Liver (tissue), 8 donors: ENCODE measurements at regions not wholly inside any gene's neighbourhood (a gene's known extent, or its start where the extent isn't known, plus 50 kb on each side); places are given as distances from the start of the nearest gene placed in this dataset.

ENCODE experiments used
- DNase-seq: peaks from one replicate; pipeline ENCODE4 v3.0.0-alpha.2; 2017; ENCODE audit warnings: low spot score
- H3K27ac ChIP-seq, 2 donors: one replicate each; pipeline ENCODE4 v1.7.0; 2013; ENCODE audit warnings: inconsistent platforms in 2 of 2, low read length in 2 of 2, control low read depth in 1 of 2, low read depth in 1 of 2, mild to moderate bottlenecking in 1 of 2
- H3K27me3 ChIP-seq, 4 donors: one replicate each; pipeline versions ENCODE4 v1.6.1 to v1.7.0; 2013; ENCODE audit warnings: low read length in 3 of 4, inconsistent platforms in 1 of 4, mild to moderate bottlenecking in 1 of 4, moderate library complexity in 1 of 4; ENCODE audit not compliant: control insufficient read depth in 4 of 4, insufficient read depth in 4 of 4
- H3K36me3 ChIP-seq, 4 donors: one replicate each; pipeline versions ENCODE4 v1.6.1 to v1.7.0; 2013; ENCODE audit warnings: low read length in 3 of 4, mild to moderate bottlenecking in 3 of 4, low read depth in 1 of 4, moderate library complexity in 1 of 4; ENCODE audit not compliant: control insufficient read depth in 4 of 4, insufficient read depth in 3 of 4
- H3K4me1 ChIP-seq, 4 donors: one replicate each; pipeline versions ENCODE4 v1.6.1 to v1.7.0; 2013; ENCODE audit warnings: low read length in 3 of 4, mild to moderate bottlenecking in 3 of 4, moderate library complexity in 1 of 4; ENCODE audit not compliant: control insufficient read depth in 4 of 4, insufficient read depth in 4 of 4
- H3K4me3 ChIP-seq, 3 donors: one replicate each; pipeline versions ENCODE4 v1.6.1 to v1.7.0; 2013; ENCODE audit warnings: low read length in 3 of 3, control low read depth in 1 of 3, low read depth in 1 of 3, mild to moderate bottlenecking in 1 of 3
- H3K9ac ChIP-seq, 2 donors: one replicate each; pipeline ENCODE4 v1.7.0; 2013; ENCODE audit warnings: low read length in 2 of 2, mild to moderate bottlenecking in 2 of 2, moderate library complexity in 2 of 2, control low read depth in 1 of 2, low read depth in 1 of 2
- H3K9me3 ChIP-seq, 4 donors: one replicate each; pipeline versions ENCODE4 v1.6.1 to v1.7.0; 2013; ENCODE audit warnings: low read length in 3 of 4; ENCODE audit not compliant: control insufficient read depth in 4 of 4
- EGR1 ChIP-seq, 2 donors: IDR thresholded peaks; 2 replicates each; pipeline ENCODE4 v1.6.1; 2016 to 2018; ENCODE audit warnings: antibody characterized with exemption in 2 of 2, low read depth in 2 of 2
- FOXA1 ChIP-seq: IDR thresholded peaks from 2 replicates; pipeline ENCODE4 v1.6.1; 2016; ENCODE audit warnings: antibody characterized with exemption
- FOXA2 ChIP-seq: IDR thresholded peaks from 2 replicates; pipeline ENCODE4 v1.6.1; 2016; ENCODE audit warnings: antibody characterized with exemption
- GABPA ChIP-seq, 2 donors: IDR thresholded peaks in 1 of 2; conservative IDR thresholded peaks in 1 of 2; 2 replicates each; pipeline ENCODE4 v1.6.1; 2016; ENCODE audit warnings: antibody characterized with exemption in 2 of 2, mild to moderate bottlenecking in 1 of 2, moderate library complexity in 1 of 2
- HNF4A ChIP-seq, 2 donors: conservative IDR thresholded peaks; 2 replicates each; pipeline ENCODE4 v1.6.1; 2016; ENCODE audit warnings: antibody characterized with exemption in 2 of 2, mild to moderate bottlenecking in 2 of 2
- HNF4G ChIP-seq: IDR thresholded peaks from 2 replicates; pipeline ENCODE4 v1.6.1; 2016; ENCODE audit warnings: antibody characterized with exemption
- JUND ChIP-seq, 2 donors: IDR thresholded peaks; 2 replicates each; pipeline ENCODE4 v1.6.1; 2016; ENCODE audit warnings: antibody characterized with exemption in 2 of 2
- NR2F2 ChIP-seq: IDR thresholded peaks from 2 replicates; pipeline ENCODE4 v1.6.1; 2016; ENCODE audit warnings: antibody characterized with exemption
- RAD21 ChIP-seq, 2 donors: IDR thresholded peaks; 2 replicates each; pipeline ENCODE4 v1.6.1; 2016; ENCODE audit warnings: antibody characterized with exemption in 2 of 2, mild to moderate bottlenecking in 2 of 2
- RXRA ChIP-seq, 2 donors: IDR thresholded peaks; 2 replicates each; pipeline ENCODE4 v1.6.1; 2017 to 2018; ENCODE audit warnings: antibody characterized with exemption in 2 of 2, mild to moderate bottlenecking in 1 of 2
- SP1 ChIP-seq: IDR thresholded peaks from 2 replicates; pipeline ENCODE4 v1.6.1; 2018; ENCODE audit warnings: antibody characterized with exemption, mild to moderate bottlenecking
- TAF1 ChIP-seq: conservative IDR thresholded peaks from 2 replicates; pipeline ENCODE4 v1.6.1; 2016; ENCODE audit warnings: antibody characterized with exemption, mild to moderate bottlenecking
- YY1 ChIP-seq: IDR thresholded peaks from 2 replicates; pipeline ENCODE4 v1.6.1; 2016; ENCODE audit warnings: antibody characterized with exemption, mild to moderate bottlenecking
- WGBS: extraction: QIAGEN DNeasy Blood & Tissue Kit; methylation state at CpG from one replicate; pipeline ENCODE4 v1.1.7; 2013; 5-methylcytosine and 5-hydroxymethylcytosine counted together
- TF ChIP-seq, protein P1 (sequence below): IDR thresholded peaks from 2 replicates; pipeline ENCODE4 v1.6.1; 2016; ENCODE audit warnings: antibody characterized with exemption
- TF ChIP-seq, protein P2 (sequence below): IDR thresholded peaks from 2 replicates; pipeline ENCODE4 v1.6.1; 2016; ENCODE audit warnings: antibody characterized with exemption, mild to moderate bottlenecking
- TF ChIP-seq, protein P3 (sequence below): IDR thresholded peaks from 2 replicates; pipeline ENCODE4 v1.6.1; 2016; ENCODE audit warnings: antibody characterized with exemption
- TF ChIP-seq, protein P4 (sequence below): IDR thresholded peaks from 2 replicates; pipeline ENCODE4 v1.6.1; 2016; ENCODE audit warnings: antibody characterized with exemption
- TF ChIP-seq, protein P5 (sequence below): fragments of 150-350 bp; IDR thresholded peaks from 2 replicates; pipeline ENCODE4 v1.5.1; 2017; ENCODE audit warnings: improper control_type of control experiment, low read depth, low read length; ENCODE audit not compliant: missing input control
- donor health status: healthy.
- donor health status: healthy.
- donor health status: healthy.
- donor health status: healthy.
- donor health status: healthy.

DNA sequence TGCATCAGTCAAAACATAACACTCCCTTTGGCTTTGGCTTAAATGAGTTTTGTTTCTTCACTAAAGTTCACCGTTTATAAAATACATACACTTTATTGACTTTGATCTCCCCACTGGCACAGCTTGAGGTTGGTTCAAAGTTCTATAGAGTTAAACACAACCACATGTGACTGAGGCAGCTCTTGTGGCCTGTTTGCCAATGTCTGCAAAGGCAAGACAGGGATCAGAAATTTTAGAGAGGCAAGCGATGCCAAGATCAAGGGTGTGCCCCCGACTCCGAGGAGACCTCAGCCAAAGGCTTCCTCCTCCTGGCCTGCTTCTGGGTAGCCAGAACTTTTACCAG, 129.8 kb upstream of the JCAD start:
- H3K27ac ChIP-seq = no peak overlapping the region
- WGBS = 33% methylated on average over 4 of the region's 4 CpGs
- no peak overlapping the region for H3K9ac ChIP-seq
- H3K4me3 ChIP-seq = no peak overlapping the region
- TF ChIP-seq RXRA (IDR thresholded peaks at IDR 0.05) (peak in 1 of 2 donors; percentile 54), GABPA (IDR thresholded peaks at IDR 0.05 in 1 of 2, conservative IDR thresholded peaks at IDR 0.05 in 1 of 2) (no peak), JUND (IDR thresholded peaks at IDR 0.05) (peak in 1 of 2 donors; percentile 20), FOXA1 (no peak), EGR1 (IDR thresholded peaks at IDR 0.05; ENCODE audit: low read depth in 2 of 2) (no peak), HNF4G (no peak), HNF4A (conservative IDR thresholded peaks at IDR 0.05) (peak; percentile 77 to 78), FOXA2 (no peak), NR2F2 (no peak), YY1 (no peak), SP1 (peak; percentile 53), RAD21 (IDR thresholded peaks at IDR 0.05) (no peak), TAF1 (no peak)
- TF ChIP-seq, protein P1, sequence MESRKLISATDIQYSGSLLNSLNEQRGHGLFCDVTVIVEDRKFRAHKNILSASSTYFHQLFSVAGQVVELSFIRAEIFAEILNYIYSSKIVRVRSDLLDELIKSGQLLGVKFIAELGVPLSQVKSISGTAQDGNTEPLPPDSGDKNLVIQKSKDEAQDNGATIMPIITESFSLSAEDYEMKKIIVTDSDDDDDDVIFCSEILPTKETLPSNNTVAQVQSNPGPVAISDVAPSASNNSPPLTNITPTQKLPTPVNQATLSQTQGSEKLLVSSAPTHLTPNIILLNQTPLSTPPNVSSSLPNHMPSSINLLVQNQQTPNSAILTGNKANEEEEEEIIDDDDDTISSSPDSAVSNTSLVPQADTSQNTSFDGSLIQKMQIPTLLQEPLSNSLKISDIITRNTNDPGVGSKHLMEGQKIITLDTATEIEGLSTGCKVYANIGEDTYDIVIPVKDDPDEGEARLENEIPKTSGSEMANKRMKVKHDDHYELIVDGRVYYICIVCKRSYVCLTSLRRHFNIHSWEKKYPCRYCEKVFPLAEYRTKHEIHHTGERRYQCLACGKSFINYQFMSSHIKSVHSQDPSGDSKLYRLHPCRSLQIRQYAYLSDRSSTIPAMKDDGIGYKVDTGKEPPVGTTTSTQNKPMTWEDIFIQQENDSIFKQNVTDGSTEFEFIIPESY = no peak
- TF ChIP-seq, protein P2, sequence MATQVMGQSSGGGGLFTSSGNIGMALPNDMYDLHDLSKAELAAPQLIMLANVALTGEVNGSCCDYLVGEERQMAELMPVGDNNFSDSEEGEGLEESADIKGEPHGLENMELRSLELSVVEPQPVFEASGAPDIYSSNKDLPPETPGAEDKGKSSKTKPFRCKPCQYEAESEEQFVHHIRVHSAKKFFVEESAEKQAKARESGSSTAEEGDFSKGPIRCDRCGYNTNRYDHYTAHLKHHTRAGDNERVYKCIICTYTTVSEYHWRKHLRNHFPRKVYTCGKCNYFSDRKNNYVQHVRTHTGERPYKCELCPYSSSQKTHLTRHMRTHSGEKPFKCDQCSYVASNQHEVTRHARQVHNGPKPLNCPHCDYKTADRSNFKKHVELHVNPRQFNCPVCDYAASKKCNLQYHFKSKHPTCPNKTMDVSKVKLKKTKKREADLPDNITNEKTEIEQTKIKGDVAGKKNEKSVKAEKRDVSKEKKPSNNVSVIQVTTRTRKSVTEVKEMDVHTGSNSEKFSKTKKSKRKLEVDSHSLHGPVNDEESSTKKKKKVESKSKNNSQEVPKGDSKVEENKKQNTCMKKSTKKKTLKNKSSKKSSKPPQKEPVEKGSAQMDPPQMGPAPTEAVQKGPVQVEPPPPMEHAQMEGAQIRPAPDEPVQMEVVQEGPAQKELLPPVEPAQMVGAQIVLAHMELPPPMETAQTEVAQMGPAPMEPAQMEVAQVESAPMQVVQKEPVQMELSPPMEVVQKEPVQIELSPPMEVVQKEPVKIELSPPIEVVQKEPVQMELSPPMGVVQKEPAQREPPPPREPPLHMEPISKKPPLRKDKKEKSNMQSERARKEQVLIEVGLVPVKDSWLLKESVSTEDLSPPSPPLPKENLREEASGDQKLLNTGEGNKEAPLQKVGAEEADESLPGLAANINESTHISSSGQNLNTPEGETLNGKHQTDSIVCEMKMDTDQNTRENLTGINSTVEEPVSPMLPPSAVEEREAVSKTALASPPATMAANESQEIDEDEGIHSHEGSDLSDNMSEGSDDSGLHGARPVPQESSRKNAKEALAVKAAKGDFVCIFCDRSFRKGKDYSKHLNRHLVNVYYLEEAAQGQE = no peak
- TF ChIP-seq, protein P3, sequence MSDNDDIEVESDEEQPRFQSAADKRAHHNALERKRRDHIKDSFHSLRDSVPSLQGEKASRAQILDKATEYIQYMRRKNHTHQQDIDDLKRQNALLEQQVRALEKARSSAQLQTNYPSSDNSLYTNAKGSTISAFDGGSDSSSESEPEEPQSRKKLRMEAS = no peak
- TF ChIP-seq, protein P4, sequence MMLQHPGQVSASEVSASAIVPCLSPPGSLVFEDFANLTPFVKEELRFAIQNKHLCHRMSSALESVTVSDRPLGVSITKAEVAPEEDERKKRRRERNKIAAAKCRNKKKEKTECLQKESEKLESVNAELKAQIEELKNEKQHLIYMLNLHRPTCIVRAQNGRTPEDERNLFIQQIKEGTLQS = no peak
- TF ChIP-seq, protein P5, sequence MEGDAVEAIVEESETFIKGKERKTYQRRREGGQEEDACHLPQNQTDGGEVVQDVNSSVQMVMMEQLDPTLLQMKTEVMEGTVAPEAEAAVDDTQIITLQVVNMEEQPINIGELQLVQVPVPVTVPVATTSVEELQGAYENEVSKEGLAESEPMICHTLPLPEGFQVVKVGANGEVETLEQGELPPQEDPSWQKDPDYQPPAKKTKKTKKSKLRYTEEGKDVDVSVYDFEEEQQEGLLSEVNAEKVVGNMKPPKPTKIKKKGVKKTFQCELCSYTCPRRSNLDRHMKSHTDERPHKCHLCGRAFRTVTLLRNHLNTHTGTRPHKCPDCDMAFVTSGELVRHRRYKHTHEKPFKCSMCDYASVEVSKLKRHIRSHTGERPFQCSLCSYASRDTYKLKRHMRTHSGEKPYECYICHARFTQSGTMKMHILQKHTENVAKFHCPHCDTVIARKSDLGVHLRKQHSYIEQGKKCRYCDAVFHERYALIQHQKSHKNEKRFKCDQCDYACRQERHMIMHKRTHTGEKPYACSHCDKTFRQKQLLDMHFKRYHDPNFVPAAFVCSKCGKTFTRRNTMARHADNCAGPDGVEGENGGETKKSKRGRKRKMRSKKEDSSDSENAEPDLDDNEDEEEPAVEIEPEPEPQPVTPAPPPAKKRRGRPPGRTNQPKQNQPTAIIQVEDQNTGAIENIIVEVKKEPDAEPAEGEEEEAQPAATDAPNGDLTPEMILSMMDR = no peak
- H3K9me3 ChIP-seq = no peaks in the 10 kb centered on the region
- H3K36me3 ChIP-seq = no peaks in the 10 kb centered on the region
- H3K4me1 ChIP-seq = peaks cover 3 to 26% (median 22%) of the 10 kb centered on the region in 4 donors
- H3K27me3 ChIP-seq = no peaks in the 10 kb centered on the region
- DNase-seq = no peak
